OCI-LY3 (cell line): ENCODE measurements at regions not wholly inside any gene's neighbourhood (a gene's known extent, or its start where the extent isn't known, plus 50 kb on each side); places are given as distances from the start of the nearest gene placed in this dataset.

Experiments
- H2AFZ ChIP-seq: fragments of 200-600, 300-600 bp; shearing (Covaris generic); 2 replicates; pipeline ENCODE4 v1.6.0; 2014; ENCODE audit warnings: antibody characterized with exemption, low read depth, low read length
- H3K27ac ChIP-seq: fragments of 200-600, 300-600 bp; sonication (generic); 2 replicates; pipeline ENCODE4 v1.5.1; 2014; ENCODE audit warnings: mild to moderate bottlenecking, low read length, moderate library complexity, mixed read lengths
- H3K27me3 ChIP-seq: fragments of 200-600, 300-600 bp; sonication (generic); 2 replicates; pipeline ENCODE4 v1.6.1; 2014; ENCODE audit warnings: low read depth, low read length, mixed read lengths
- H3K36me3 ChIP-seq: fragments of 200-600, 300-600 bp; sonication (generic); replicated peaks from 2 replicates; pipeline ENCODE3; 2014; ENCODE audit warnings: low read depth, low read length, mixed read lengths
- H3K4me1 ChIP-seq: fragments of 300-600, 200-600 bp; sonication (generic); 2 replicates; pipeline ENCODE4 v1.6.1; 2014; ENCODE audit warnings: low read length, mixed read lengths
- H3K4me2 ChIP-seq: fragments of 200-600, 300-600 bp; sonication (generic); 2 replicates; pipeline ENCODE4 v1.6.1; 2014; ENCODE audit warnings: low read length, mixed read lengths
- H3K4me3 ChIP-seq: fragments of 300-600, 200-600 bp; sonication (generic); 2 replicates; pipeline ENCODE4 v1.5.1; 2014; ENCODE audit warnings: antibody characterized with exemption, mild to moderate bottlenecking, low read length, moderate library complexity
- H3K79me2 ChIP-seq: fragments of 300-600, 200-600 bp; shearing (Covaris generic); 2 replicates; pipeline ENCODE4 v1.6.1; 2014; ENCODE audit warnings: mild to moderate bottlenecking, low read length, mixed read lengths
- H3K9ac ChIP-seq: fragments of 300-600, 200-600 bp; shearing (Covaris generic); 2 replicates; pipeline ENCODE4 v1.6.0; 2014; ENCODE audit warnings: mild to moderate bottlenecking, low read length, moderate library complexity
- H3K9me3 ChIP-seq: fragments of 200-600, 300-600 bp; shearing (Covaris generic); 2 replicates; pipeline ENCODE4 v1.6.1; 2014; ENCODE audit warnings: low read length, mixed read lengths; ENCODE audit not compliant: insufficient read depth
- H4K20me1 ChIP-seq: fragments of 200-600, 300-600 bp; sonication (generic); 2 replicates; pipeline ENCODE4 v1.6.1; 2016; ENCODE audit warnings: low read length, mixed read lengths; ENCODE audit not compliant: insufficient read depth
- CTCF ChIP-seq: fragments of 200-600, 300-600 bp; sonication (generic); IDR thresholded peaks from 2 replicates; pipeline ENCODE4 v1.5.1; 2014; ENCODE audit warnings: antibody characterized with exemption, low read length, low read depth
- EZH2phosphoT487 ChIP-seq: fragments of 200-600 bp; shearing (Covaris generic); IDR thresholded peaks from 2 replicates; pipeline ENCODE4 v1.6.1; 2018; ENCODE audit warnings: antibody characterized with exemption, mixed run types, low read depth

- H3K27me3 ChIP-seq = no peaks in the 10 kb centered on the region
- H3K9ac ChIP-seq = no peak overlapping the region
Observed at GRCh38 chr4:8724436-8725070, 132.0 kb downstream of the CPZ start.

GRCh38 chr4:8723222-8723980 lies 130.8 kb downstream of the CPZ start:
- no peak overlapping the region for H3K27ac ChIP-seq
- H3K9me3 ChIP-seq = no peaks in the 10 kb centered on the region
- H3K4me2 ChIP-seq = no peak overlapping the region
- no peak overlapping the region for H3K9ac ChIP-seq
- TF ChIP-seq EZH2phosphoT487 (no peak), CTCF (no peak)
- H3K4me3 ChIP-seq = no peak overlapping the region
- no peaks in the 10 kb centered on the region for H3K79me2 ChIP-seq
- no peaks in the 10 kb centered on the region for H4K20me1 ChIP-seq
- H3K27me3 ChIP-seq = no peaks in the 10 kb centered on the region
- H3K36me3 ChIP-seq = no peaks in the 10 kb centered on the region
- H2AFZ ChIP-seq = no peak overlapping the region
- peaks cover 31% of the 10 kb centered on the region for H3K4me1 ChIP-seq

More at GRCh38 chr4:8724436-8725070, 132.0 kb downstream of the CPZ start:
- H3K4me2 ChIP-seq = no peak overlapping the region
- no peaks in the 10 kb centered on the region for H3K9me3 ChIP-seq
- no peak overlapping the region for H2AFZ ChIP-seq
- no peaks in the 10 kb centered on the region for H4K20me1 ChIP-seq
- no peaks in the 10 kb centered on the region for H3K79me2 ChIP-seq
- H3K36me3 ChIP-seq = no peaks in the 10 kb centered on the region
- H3K27ac ChIP-seq = no peak overlapping the region
- peaks cover 42% of the 10 kb centered on the region for H3K4me1 ChIP-seq
- TF ChIP-seq CTCF = no peak
- TF ChIP-seq EZH2phosphoT487 = no peak
- no peak overlapping the region for H3K4me3 ChIP-seq

GRCh38 chr4:8722556-8722955 lies 130.0 kb downstream of the CPZ start:
- Histone ChIP-seq H2AFZ (no peak overlapping the region), H3K9ac (no peak overlapping the region), H3K4me2 (no peak overlapping the region), H3K9me3 (no peaks in the 10 kb centered on the region), H3K79me2 (no peaks in the 10 kb centered on the region), H3K36me3 (no peaks in the 10 kb centered on the region), H3K27me3 (no peaks in the 10 kb centered on the region), H3K4me3 (no peak overlapping the region), H3K27ac (no peak overlapping the region), H3K4me1 (peaks cover 22% of the 10 kb centered on the region), H4K20me1 (no peaks in the 10 kb centered on the region)
- TF ChIP-seq CTCF (no peak), EZH2phosphoT487 (no peak)

- Histone ChIP-seq H2AFZ (no peak overlapping the region), H3K4me2 (no peak overlapping the region), H3K4me3 (no peak overlapping the region), H4K20me1 (no peaks in the 10 kb centered on the region), H3K4me1 (peaks cover 13% of the 10 kb centered on the region), H3K27me3 (no peaks in the 10 kb centered on the region), H3K9ac (no peak overlapping the region), H3K79me2 (no peaks in the 10 kb centered on the region), H3K9me3 (no peaks in the 10 kb centered on the region), H3K27ac (no peak overlapping the region), H3K36me3 (no peaks in the 10 kb centered on the region)
- TF ChIP-seq EZH2phosphoT487 (no peak), CTCF (no peak)
Observed at GRCh38 chr4:8721621-8722020, 129.1 kb downstream of the CPZ start.
